T-helper 9 cell (primary cell): ENCODE measurements at regions not wholly inside any gene's neighbourhood (a gene's known extent, or its start where the extent isn't known, plus 50 kb on each side); places are given as distances from the start of the nearest gene placed in this dataset.
"Not testable (repeated sequence)": the region's sequence is repeated elsewhere in the genome, so short reads cannot be mapped to it uniquely, and the experiment has no call there.

Experiments
- DNase-seq: peaks from one replicate; pipeline ENCODE4 v3.0.0-alpha.2; 2020

GRCh38 chr3:139202226-139202958, 141.4 kb upstream of the MRPS22 start:
- no peak for DNase-seq

- DNase-seq, result no peak
Observed at GRCh38 chr3:139202959-139203349, 140.9 kb upstream of the MRPS22 start.

DNA sequence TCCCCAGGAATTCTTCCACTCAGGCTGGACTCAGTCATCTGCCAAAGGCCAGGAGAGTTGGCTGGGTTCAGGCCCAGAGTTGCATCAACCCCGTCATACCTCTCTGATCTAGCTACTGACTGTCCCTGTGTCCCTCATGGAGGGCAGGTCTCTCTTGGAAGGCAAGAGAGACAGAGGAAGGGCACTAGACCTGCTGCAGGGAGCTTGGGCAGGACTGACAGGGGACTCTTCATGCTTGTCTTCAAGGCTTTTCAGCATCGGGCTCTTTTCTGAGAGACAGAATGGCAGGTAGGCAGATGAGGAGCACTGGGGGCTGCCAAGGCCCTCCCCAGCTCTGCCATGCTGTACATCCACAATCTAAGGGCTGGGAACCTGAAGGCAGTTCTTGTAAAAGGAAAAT, 140.1 kb upstream of the MRPS22 start:
- no peak for DNase-seq

- no peak for DNase-seq
Observed at GRCh38 chr3:139204728-139205127, 139.1 kb upstream of the MRPS22 start.

DNA sequence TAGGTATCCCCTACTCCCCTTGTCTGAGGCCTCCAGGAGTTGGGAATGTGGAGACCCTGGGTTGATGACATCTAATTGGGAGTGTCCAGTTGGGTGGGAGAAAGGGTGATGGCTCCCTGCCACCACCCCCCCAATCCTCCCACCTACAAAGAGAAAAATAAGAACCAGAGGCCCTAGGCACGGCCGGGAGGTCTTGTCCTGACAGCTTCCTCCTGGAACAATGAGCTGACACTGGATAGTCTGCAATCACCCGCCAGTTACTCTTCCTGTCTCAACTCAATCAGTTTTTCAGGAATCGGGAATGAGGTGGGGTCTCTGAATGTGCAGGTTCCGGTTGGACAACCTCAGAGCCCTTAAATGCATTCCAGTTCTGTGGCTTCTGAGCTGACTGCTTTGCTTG, 129.9 kb upstream of the MRPS22 start:
- DNase-seq, result no peak

DNA sequence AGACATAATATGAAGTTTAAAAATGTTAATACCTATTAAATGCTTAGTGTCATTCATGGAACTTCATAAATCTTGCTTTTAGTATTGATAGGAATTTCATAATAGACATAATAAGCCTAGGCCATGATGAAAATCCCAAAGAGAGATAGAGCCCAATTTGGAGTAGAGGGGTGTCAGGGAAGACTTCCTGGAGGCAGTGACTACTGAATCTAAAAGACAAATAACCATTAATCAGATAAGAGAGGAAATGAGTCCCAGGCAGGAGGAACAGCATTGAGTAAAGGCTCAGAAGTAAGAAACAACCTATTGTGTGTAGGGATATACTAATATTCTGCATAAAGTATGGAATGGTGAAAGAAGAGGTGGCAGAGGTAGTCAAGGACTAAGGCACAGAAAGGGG, 126.9 kb upstream of the MRPS22 start:
- no peak for DNase-seq

GRCh38 chr3:139217633-139218032, 126.2 kb upstream of the MRPS22 start:
- no peak for DNase-seq

GRCh38 chr3:139218046-139218445, 125.8 kb upstream of the MRPS22 start:
- no peak for DNase-seq

DNA sequence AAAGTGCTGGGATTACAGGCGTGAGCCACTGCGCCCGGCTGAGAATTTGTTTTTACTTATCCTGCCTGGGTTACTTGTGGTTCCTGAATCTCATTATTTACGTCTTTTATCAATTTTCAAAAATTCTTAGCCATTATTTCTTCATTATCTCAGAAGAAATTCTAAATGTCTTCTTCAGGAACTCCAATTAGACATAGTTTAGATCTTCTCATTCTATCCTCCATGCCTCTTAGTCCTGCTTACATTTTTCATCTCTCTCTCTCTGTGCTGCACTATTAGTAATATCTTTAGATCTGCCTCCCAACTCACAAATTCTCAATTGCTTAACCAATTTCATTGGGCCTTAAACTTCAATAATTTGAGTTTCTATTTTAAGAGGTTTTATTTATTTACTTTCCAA, 124.4 kb upstream of the MRPS22 start:
- no peak for DNase-seq

- no peak for DNase-seq
Observed at GRCh38 chr3:139222100-139222657, 121.6 kb upstream of the MRPS22 start.

DNA sequence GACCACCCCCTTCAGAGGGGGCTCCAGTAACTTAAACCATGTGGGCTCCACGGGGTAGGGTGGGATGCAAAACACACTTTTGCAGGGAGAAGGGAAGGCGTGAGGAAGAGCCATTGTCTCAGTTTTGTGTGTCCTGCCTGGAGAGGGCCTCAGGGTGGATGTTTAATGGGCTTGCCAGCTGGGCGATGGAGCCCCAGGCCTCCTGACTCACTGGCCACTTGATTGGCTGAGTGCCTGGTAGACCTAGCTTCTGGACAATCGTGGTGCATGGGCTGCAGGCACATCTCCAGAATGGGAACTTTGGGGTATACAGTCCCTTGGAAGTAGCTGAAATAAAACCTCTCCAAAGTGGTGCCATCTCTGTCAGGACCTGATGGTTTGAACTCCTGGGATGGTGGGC, 118.3 kb upstream of the MRPS22 start:
- no peak for DNase-seq

GRCh38 chr3:139226731-139227130, 117.1 kb upstream of the MRPS22 start:
- DNase-seq, result no peak

GRCh38 chr3:139227165-139227564, 116.7 kb upstream of the MRPS22 start:
- DNase-seq, result no peak

GRCh38 chr3:139227827-139228226, 116.0 kb upstream of the MRPS22 start:
- DNase-seq, result no peak

- no peak for DNase-seq
Observed at GRCh38 chr3:139230391-139230790, 113.4 kb upstream of the MRPS22 start.

- no peak for DNase-seq
Observed at GRCh38 chr3:139231555-139232281, 112.1 kb upstream of the MRPS22 start.

- DNase-seq, result not testable (repeated sequence)
Observed at GRCh38 chr3:139232341-139232740, 111.5 kb upstream of the MRPS22 start.

DNA sequence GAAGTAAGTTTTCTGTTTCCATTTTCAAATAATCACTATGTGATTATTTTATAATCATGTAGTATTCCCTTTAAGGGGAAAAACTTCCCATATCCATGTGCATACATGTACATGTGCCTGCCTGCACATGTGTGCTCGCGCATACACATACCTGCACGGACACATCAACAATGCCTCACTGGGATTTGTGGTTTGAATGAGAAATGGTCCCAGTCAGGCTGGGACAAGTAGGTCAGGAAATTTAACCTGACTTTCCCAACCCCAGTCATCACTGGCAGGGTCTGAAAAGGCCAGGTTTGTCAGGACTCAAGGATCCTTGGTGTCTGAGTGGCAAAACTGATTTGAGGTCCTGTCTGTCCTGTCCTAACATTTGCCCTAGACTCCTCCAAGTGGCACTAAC, 109.3 kb upstream of the MRPS22 start:
- no peak for DNase-seq

GRCh38 chr3:139235192-139235591, 108.6 kb upstream of the MRPS22 start:
- no peak for DNase-seq

DNA sequence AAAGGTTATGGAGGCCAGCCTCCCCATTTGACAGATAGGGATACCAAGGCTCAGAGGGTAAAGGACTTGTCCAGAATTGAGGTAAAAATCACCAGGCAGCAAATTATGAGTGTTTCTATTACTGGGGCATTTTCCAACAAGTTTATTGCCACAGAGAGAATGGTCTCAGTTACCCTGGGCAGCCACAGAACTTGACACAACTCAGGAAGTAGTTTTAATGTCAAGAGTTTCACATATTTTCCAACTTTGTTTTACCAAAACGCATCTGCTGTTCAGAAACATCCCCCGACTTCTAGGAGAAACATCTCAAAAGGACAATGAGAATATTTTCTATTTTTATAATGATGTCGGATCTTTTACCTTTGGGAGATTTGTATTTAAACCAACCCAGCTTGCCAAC, 107.5 kb upstream of the MRPS22 start:
- no peak for DNase-seq

DNA sequence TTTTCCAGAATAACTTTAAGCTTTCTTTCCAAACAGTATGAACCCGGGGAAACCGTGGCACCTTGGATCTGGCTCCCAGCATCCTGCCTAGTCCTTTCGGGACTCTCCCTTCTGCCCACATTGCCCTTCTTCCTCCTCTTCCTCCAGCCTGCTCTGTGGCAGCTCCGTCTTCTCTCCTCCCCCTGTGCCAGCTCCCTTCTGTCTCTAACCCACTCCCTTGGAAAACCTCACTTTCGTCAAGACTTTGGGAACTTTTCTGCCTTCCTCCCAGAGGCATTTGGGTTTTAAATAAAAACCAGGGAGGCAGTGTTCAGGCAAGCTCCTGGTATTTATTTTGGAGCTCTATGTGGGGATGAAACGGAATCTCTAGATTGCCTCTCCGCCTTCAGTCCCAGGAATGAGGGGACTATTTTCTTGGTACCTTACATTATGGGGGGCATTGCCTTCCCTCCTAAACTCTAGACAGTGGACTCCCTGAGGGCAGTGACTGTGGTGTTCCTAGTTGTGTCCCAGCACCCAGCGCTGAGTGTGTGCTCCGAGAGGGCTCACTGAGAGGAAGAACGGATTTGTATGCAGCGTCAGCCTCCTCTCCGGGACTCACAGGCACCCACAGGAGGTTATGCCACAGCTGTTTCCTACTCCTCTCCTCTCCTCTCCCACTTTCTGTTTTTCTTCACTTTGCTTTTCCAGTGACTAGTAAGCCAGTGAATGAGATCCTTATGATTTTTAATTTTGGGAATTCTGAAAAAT, 105.4 kb upstream of the MRPS22 start:
- DNase-seq, result no peak

DNA sequence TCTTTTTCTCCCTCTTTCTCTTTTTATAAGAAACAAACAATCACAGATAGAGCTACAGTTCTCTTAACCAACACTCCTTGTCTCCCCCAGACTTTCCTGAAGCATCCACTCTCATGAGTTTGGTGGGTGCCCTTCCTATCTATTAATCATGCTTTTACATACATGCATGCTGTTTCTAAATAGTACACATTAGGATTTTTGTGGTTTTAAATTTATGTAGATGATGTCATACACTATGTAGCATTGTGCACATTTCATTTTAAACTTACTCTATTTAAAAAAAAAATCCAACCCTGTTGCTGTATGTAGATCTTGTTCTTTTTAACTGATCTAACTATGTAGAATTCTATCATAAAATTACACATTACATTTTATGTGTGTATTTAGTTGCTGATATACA, 104.3 kb upstream of the MRPS22 start:
- DNase-seq, result no peak

GRCh38 chr3:139241783-139242182, 102.0 kb upstream of the MRPS22 start:
- DNase-seq, result no peak

DNA sequence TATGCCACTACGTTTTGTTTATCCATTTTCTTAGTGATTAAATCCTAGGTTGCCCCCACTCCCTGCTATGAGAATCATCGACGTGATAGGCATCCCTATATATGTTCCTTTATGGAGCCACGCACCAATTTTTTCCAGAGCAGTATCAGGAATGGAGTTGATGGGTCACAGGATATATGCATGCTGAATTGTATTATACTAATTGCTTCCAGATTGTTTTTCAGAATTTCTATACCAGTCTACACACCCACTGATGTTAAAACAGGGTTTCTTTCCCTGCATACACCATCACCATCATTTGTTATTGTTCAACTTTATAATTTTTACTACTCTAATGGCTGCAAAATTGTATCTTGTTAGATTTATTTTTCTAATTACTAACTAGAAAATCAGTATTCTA, 100.1 kb upstream of the MRPS22 start:
- no peak for DNase-seq
